SHP77 (cell line): ENCODE measurements at regions not wholly inside any gene's neighbourhood (a gene's known extent, or its start where the extent isn't known, plus 50 kb on each side); places are given as distances from the start of the nearest gene placed in this dataset.
"Not testable (repeated sequence)": the region's sequence is repeated elsewhere in the genome, so short reads cannot be mapped to it uniquely, and the experiment has no call there.

Experiments
- DNase-seq, 2 experiments: peaks; one replicate each; lab custom pipeline; 2025; lab: John Stamatoyannopoulos, UW

GRCh38 chr6:68575765-68576439 is 59.2 kb upstream of the ADGRB3 start:
- DNase-seq = peak in 1 of 2 experiments; percentile 29

GRCh38 chr6:68572975-68573374 is 62.1 kb upstream of the ADGRB3 start:
- no peak for DNase-seq

- DNase-seq = peak; percentile 9 to 25
These were observed 62.6 kb upstream of the ADGRB3 start for GRCh38 chr6:68572525-68572924.

- DNase-seq = peak; percentile 10 to 16
These were observed 75.4 kb upstream of the ADGRB3 start for GRCh38 chr6:68559716-68560115.

GRCh38 chr6:68559070-68559469 is 76.0 kb upstream of the ADGRB3 start:
- DNase-seq = peak; percentile 9 to 45

GRCh38 chr6:68546620-68547019 is 88.5 kb upstream of the ADGRB3 start:
- DNase-seq = no peak

- DNase-seq = no peak
These were observed 90.6 kb upstream of the ADGRB3 start for GRCh38 chr6:68544450-68544849.

- DNase-seq = no peak
These were observed 101.7 kb upstream of the ADGRB3 start for GRCh38 chr6:68533339-68533795.

- DNase-seq = no peak
These were observed 107.4 kb upstream of the ADGRB3 start for GRCh38 chr6:68527691-68528090.

GRCh38 chr6:68506911-68507310 is 128.2 kb upstream of the ADGRB3 start:
- no peak for DNase-seq

GRCh38 chr6:68502946-68503345 is 132.1 kb upstream of the ADGRB3 start:
- DNase-seq = no peak

- no peak for DNase-seq
These were observed 137.2 kb upstream of the ADGRB3 start for GRCh38 chr6:68497927-68498326.

GRCh38 chr6:68494880-68495279 is 140.2 kb upstream of the ADGRB3 start:
- not testable (repeated sequence) for DNase-seq

- no peak for DNase-seq
These were observed 158.5 kb upstream of the ADGRB3 start for GRCh38 chr6:68476611-68477010.

- DNase-seq = no peak
These were observed 161.5 kb upstream of the ADGRB3 start for GRCh38 chr6:68473433-68474210.

- DNase-seq = no peak
These were observed 166.7 kb upstream of the ADGRB3 start for GRCh38 chr6:68468244-68468884.

GRCh38 chr6:68458447-68458846 is 176.6 kb upstream of the ADGRB3 start:
- no peak for DNase-seq

GRCh38 chr6:68447112-68447511 is 188.0 kb upstream of the ADGRB3 start:
- DNase-seq = no peak

GRCh38 chr6:68445926-68446325 is 189.2 kb upstream of the ADGRB3 start:
- DNase-seq = no peak

- DNase-seq = no peak
These were observed 191.4 kb upstream of the ADGRB3 start for GRCh38 chr6:68443704-68444103.

- no peak for DNase-seq
These were observed 207.5 kb upstream of the ADGRB3 start for GRCh38 chr6:68427630-68428029.

- no peak for DNase-seq
These were observed 225.1 kb upstream of the ADGRB3 start for GRCh38 chr6:68410021-68410420.

- DNase-seq = no peak
These were observed 234.7 kb upstream of the ADGRB3 start for GRCh38 chr6:68400396-68400795.
